ENCODE measurements at regions not wholly inside any gene's neighbourhood (a gene's known extent, or its start where the extent isn't known, plus 50 kb on each side); places are given as distances from the start of the nearest gene placed in this dataset.

- POLR2A ChIA-PET, result no interaction called here
- WGBS (ENCODE audit: insufficient coverage, insufficient replicate concordance, low lambda C conversion rate, missing lambda C conversion rate), result 85% methylated on average over 10 of the region's 10 CpGs
- CTCF ChIA-PET, result interaction anchor here (0.7 to 1.5 kb wide), 4 partner anchors 9 to 38 kb away, joined by 3 to 4 read pairs (median 3); no protein-coding TSS in a partner anchor
- SMC1A ChIA-PET (ENCODE audit: uncharacterized antibody, unreplicated experiment), result interaction anchor here (1.1 kb wide), 1 partner anchor 169 kb away, joined by 3 read pairs; no protein-coding TSS in a partner anchor
- in situ Hi-C loops (cut with MboI), result no loop called here
- FAIRE-seq, result no peak
- Histone ChIP-seq H3K4me2 (ENCODE audit: control insufficient read depth, insufficient read depth) (no peak overlapping the region), H4K20me1 (ENCODE audit: control insufficient read depth, insufficient read depth) (no peaks in the 10 kb centered on the region), H3K79me2 (ENCODE audit: control insufficient read depth, insufficient read depth, low read length) (no peaks in the 10 kb centered on the region), H3K4me3 (no peak overlapping the region), H3K9ac (ENCODE audit: control insufficient read depth, insufficient read depth, low read length) (no peak overlapping the region), H3K27ac (ENCODE audit: control insufficient read depth, insufficient read depth) (no peak overlapping the region), H3K4me1 (ENCODE audit: control insufficient read depth, insufficient read depth, low read length) (peaks cover 4% of the 10 kb centered on the region; the same call in 1 of the 2 replicates), H3K9me3 (replicated peaks; ENCODE audit: control insufficient read depth, insufficient read depth, low read length) (no peaks in the 10 kb centered on the region), H3K36me3 (ENCODE audit: control insufficient read depth in 2 of 2, insufficient read depth in 2 of 2, low read length in 1 of 2) (no peaks in the 10 kb centered on the region), H3K27me3 (replicated peaks in 1 of 2; ENCODE audit: control insufficient read depth in 2 of 2, insufficient read depth in 2 of 2, low read length in 1 of 2) (no peaks in the 10 kb centered on the region), H2AFZ (ENCODE audit: control insufficient read depth, low read depth, low read length) (no peak overlapping the region)
- RAD21 ChIA-PET (ENCODE audit: unreplicated experiment), result no interaction called here
- intact Hi-C loops (cut with micrococcal nuclease; ENCODE audit: unreplicated experiment), result no loop called here
- no peak for ATAC-seq
- DNase-seq (ENCODE audit: low read depth, low spot score), result no peak
- no TSS peak for BruUV-seq (replicated peaks)
- TF ChIP-seq PAX5 (IDR thresholded peaks at IDR 0.05; ENCODE audit: borderline replicate concordance, low read depth, low read length), result no peak
- no peak for TF ChIP-seq SREBF1 (IDR thresholded peaks at IDR 0.05; ENCODE audit: low read length)
- TF ChIP-seq JUND (IDR thresholded peaks at IDR 0.05; ENCODE audit: low read depth, low read length), result no peak
- no peak for TF ChIP-seq MEF2B (IDR thresholded peaks at IDR 0.05; ENCODE audit: partially characterized antibody, poor library complexity, severe bottlenecking)
- TF ChIP-seq MYC (IDR thresholded peaks at IDR 0.05; ENCODE audit: insufficient read depth, insufficient read length, insufficient replicate concordance, low read length, severe bottlenecking), result no peak
- no peak for TF ChIP-seq CEBPB (IDR thresholded peaks at IDR 0.05; ENCODE audit: borderline replicate concordance in 1 of 2, low read depth in 2 of 2, low read length in 2 of 2)
- TF ChIP-seq BHLHE40 (IDR thresholded peaks at IDR 0.05; ENCODE audit: borderline replicate concordance in 1 of 2, low read depth in 2 of 2, low read length in 1 of 2), result no peak
- TF ChIP-seq ZNF687 (IDR thresholded peaks at IDR 0.05), result no peak
- TF ChIP-seq POLR2AphosphoS2 (IDR thresholded peaks at IDR 0.05; ENCODE audit: low read depth, low read length), result no peak
- TF ChIP-seq CUX1 (IDR thresholded peaks at IDR 0.05; ENCODE audit: insufficient replicate concordance, low read depth, low read length), result no peak
- no peak for TF ChIP-seq CREB1 (IDR thresholded peaks at IDR 0.05; ENCODE audit: low read depth)
- TF ChIP-seq TARDBP (IDR thresholded peaks at IDR 0.05; ENCODE audit: borderline replicate concordance), result no peak
- no peak for TF ChIP-seq TCF7 (IDR thresholded peaks at IDR 0.05; ENCODE audit: borderline replicate concordance)
Measured at GRCh38 chr15:99445272-99445850, 120.4 kb upstream of the MEF2A start.
